Hematopoietic multipotent progenitor cell treated with erythropoietin and hydrocortisone succinate and interleukin-3 and kit ligand, for 6 days (in vitro differentiated cells): ENCODE measurements at regions not wholly inside any gene's neighbourhood (a gene's known extent, or its start where the extent isn't known, plus 50 kb on each side); places are given as distances from the start of the nearest gene placed in this dataset.

Experiments
- DNase-seq: peaks from one replicate; pipeline ENCODE4 v3.0.0-alpha.2; 2015

DNA sequence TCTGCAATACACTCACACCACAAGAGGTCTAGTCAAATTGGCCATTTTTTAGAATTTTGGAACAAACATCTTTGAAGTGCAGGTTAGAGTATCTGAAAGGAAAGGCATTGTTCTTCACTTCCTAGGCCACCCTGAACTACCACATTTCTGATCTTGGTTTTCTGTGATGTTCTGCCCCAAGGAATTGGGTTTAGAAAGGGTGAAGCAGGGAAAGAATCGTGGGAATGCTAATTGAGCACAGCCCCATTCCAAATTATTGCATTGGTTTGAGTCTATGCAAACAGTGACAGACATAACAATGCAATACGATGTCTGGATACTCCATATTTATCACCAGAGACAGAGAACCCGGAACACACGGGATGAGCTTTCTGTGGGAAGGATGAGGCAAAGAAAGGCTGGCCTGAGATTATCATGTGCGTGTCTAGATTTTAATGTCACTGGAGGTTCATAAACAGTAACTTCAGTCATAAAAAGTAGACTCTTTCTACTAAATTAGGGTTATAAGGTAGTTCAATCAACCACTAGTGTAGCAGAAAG lies 195.3 kb upstream of the BLID start:
- no peak for DNase-seq

DNA sequence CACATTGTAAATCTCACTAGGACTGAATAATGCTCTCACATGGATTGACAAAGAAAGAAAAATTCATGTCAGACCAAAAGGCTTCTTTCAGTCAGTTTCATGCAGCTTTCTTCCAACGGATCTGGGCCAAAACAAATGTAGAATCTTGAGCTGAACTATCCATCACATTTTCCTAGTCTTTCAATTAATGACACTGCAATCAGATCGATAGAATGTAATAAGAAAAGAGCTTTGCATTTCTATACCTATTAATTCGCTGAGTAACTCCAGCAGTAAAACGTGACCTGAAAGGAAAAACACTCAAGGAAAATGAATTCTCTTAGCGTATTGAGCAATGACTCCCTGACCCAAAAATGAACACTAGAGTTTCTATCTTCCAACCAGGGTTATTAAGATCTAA lies 194.8 kb upstream of the BLID start:
- no peak for DNase-seq

DNA sequence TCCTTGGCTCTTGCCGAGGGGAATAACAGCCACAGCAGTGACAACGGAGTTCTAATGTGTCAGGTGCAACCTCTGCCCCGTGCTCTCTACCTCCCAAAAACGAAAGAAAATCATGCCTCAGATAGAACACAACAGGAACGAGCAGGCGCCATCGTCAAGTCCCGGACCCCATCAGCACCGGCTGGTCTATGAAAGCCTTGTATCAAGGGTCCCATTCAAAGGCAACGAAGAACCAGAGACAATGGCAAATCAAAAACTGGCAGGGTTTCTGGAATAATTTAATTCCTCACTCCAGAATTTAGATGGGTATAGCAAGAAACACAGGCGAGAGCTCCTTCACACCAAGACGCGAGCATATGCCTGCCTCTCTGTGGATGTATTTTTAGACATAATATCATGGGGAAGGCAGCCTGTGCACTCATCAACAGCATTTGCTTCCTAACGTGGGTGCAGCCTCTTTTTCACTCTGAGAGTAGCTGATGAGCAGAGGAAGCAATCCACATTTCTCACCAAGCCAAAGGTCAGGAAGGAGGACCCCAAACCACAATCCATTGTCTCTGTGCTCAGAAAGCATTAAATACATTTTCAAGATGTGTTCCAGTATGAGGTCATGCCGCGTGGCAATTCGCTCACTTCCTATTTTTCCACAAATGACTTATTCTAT lies 193.4 kb upstream of the BLID start:
- DNase-seq, result no peak

DNA sequence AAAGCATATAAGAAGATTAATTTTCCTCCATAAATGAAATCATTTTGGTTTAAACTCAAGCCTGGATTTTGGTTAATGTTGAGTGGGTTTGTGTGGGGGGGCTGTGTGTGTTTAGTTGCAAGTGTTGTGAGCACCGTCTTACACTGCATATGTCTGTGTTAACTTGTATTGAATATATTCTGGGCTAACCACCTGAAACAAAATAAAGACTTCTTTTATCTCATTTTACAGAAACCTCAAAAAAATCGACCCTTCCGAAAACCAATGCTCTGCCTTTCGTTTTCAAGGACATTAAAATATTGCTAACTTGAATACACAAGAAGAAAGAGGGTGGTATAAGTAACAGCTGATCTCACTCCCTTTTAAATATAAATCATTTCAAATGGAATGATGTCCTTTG lies 192.2 kb upstream of the BLID start:
- DNase-seq, result no peak

DNA sequence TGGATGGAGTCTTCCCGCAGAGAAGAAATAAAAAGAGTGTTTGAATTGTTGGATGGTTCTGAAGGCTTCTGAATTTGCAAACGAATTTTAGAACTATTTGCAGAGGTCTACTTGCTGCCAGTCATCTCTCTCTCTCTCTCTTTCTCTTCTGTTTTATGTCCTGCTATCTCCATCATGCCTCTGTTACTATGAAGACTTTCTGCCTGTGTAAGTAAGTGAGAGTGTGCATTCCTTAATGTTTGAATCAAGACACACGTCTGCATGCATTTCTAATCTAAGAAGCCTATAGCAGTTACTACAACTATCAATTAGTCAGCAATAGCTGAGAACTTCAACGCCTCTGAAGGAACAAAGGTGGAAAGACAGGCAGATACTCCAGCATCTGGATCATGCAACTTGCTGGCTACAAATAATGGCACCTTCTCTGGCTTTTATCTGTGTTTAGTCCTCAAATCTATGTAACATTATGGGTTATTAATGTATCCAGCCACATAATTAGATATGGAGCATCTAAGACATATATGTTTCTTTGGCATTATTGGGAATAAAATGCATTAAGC lies 191.5 kb upstream of the BLID start:
- no peak for DNase-seq

DNA sequence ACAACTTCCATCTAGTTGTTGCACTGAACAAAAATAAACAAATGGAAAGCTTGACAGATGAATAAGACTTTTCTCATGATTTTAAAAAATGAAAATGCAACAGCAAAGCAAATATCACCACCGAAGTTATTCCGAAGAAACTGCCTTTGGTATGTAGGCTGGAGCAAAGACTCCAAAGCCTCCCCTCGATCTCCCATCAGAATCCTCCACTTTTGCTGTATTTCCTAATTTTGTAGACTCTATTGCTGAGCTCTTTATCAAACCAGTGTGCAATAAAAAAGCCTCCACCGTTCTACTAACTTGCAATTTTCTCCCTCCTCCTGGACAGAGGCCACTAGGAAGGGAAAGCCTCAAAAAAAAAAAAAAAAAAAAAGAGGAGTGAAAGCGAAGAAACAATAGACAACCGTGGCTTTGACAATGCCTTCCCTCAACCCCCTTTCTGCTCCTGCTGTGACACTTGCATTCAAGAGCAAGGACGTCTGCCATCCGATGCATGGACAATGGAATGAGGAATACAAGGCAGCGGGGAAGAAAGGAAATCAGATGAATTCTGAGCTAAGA lies 190.9 kb upstream of the BLID start:
- no peak for DNase-seq

DNA sequence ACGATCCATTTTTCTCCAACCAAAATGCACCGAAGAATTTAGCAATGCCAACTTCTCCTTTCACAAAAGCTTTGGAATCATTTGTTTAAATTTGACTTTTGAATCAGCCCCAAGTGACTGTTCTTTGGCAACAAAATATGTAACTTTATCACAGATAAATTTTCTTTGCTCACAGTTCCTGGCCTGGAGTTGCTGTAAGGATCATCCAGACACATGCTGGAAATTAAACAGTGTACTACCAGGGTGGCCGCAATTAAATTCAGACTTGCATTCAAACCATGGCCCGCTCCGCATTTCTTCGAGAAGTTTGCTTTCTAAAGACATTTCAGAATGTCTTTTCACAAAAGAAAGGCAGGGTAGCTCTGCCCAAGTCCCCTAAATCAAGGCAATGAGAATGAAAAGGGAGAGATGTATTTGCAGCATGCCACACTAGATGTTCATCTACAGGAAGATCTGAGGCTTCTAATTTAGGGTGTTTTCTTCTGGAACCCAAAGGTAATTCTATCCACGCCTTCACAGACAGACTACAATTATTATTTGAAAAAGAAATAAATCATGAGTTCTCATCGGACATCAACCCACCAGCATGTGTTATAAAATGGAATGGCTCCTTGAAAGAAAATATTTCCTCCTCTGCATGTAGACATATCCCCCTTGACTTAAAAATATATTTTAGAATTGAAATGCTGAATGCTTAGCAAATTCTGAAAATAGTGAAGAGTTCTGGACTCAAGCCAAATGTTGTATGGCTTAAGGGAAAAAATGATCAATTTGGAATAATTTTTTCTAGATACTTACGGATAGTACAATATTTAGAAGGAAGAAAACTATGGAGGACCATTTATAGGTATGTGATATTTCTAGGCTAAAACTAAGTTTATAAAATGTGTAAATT lies 189.7 kb upstream of the BLID start:
- DNase-seq, result no peak

DNA sequence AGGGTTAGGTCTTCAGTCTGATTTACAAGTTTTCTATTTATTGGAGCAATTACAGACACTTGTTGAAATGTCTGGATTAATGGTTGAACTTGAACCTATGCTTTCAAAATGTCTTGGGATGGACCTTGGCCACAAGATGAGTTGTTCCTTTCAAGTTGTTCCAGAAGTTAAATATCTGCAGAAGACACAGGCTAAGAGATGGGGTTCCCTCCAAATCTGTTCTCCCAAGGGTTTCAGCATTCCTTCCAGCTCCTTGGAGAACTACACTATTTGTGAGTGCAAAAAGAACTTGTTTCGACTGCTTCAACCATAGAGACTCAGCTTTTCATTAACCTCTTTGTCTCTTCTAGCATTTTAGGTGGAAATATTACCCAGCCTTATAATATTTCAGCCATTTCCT lies 189.0 kb upstream of the BLID start:
- no peak for DNase-seq

DNA sequence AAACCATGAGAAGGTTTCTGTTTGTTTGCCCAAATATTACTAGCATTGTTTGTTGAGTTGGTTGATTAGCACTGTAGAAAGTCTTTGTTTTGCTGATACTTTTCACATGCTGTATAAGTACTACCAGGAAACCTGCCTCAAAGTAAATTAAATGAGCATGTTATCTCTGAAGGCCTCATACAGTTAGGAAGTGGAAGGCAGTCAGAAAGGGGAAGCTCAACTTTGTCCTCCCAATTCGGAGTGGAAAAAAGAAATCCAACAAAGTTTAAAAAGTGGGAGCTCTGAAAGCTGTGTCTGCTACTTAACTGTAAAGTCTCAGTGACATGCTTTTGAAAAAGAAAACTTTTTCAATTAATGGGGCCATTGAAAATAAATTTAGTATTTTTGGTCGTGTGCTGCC lies 188.3 kb upstream of the BLID start:
- peak; percentile 22 for DNase-seq

DNA sequence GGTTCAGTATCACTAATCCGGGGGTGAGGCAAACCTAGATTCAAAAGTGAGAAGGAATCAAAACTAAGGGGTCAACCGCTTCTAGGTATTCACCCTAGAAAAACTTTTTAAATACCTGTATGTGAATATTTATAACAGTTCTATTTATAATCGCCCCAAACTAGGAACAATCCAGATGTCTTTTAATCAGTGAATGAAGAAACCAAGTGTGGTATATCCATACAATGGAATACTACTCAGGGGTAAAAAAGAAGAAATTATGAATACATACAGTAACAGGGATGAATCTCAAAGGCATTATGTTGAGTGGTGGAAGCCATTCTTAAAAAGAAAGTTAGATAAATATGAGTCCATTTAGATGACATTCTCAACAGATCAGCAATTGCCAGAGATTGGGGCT lies 178.0 kb upstream of the BLID start:
- DNase-seq, result no peak

DNA sequence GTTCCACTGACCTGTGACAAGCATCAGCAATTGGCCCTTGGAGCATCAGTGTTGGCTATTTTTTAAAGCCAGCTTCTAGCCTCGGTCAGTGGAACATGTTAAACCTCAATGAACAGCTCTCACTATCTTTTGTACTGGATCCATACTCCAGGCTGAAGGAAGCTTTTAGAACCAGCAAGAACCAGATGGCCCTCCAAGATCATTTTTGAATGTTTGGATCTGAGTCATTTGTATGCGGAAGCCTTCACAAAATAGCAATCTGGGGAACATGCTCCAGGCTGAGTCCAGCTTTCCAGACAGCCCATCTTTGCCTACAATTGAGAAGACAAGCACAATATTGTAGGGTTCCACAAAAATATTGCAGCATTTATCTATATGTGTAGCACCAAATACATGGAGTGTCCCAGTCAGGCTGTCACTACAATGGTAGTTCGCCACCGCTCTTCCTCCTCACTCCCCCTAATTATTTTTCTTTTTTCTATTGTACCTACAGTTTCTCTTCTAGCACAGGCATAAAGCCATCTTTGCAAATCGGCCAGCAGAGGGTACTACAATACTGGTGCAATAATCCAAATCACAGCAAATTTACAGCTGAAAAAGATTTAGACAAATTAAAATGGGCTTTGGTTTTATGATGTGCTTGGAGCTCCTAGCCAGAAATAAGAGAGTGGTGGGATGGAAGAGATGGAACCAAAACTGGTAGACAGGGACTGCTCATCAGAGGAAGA lies 177.4 kb upstream of the BLID start:
- DNase-seq, result peak; percentile 27

DNA sequence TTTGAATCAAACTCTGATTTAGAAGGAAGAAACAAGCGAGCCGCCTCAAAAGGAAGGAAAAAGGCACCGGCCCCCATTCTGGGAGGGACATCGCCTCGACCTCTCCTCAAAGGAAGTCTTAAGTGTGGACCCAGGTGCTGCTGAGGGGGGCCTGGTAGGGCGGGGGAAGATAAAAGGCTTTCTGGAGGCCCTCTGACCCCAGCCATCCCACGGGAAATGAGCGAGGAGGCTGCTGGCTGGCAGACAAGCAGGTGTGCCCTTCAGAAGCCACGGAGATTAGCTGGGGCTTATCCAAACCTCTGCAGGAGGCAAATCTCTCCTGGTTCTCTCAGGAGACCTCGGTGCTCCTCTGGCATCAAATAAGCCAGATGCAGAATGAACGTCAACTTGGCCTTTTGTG lies 171.4 kb upstream of the BLID start:
- DNase-seq, result no peak

DNA sequence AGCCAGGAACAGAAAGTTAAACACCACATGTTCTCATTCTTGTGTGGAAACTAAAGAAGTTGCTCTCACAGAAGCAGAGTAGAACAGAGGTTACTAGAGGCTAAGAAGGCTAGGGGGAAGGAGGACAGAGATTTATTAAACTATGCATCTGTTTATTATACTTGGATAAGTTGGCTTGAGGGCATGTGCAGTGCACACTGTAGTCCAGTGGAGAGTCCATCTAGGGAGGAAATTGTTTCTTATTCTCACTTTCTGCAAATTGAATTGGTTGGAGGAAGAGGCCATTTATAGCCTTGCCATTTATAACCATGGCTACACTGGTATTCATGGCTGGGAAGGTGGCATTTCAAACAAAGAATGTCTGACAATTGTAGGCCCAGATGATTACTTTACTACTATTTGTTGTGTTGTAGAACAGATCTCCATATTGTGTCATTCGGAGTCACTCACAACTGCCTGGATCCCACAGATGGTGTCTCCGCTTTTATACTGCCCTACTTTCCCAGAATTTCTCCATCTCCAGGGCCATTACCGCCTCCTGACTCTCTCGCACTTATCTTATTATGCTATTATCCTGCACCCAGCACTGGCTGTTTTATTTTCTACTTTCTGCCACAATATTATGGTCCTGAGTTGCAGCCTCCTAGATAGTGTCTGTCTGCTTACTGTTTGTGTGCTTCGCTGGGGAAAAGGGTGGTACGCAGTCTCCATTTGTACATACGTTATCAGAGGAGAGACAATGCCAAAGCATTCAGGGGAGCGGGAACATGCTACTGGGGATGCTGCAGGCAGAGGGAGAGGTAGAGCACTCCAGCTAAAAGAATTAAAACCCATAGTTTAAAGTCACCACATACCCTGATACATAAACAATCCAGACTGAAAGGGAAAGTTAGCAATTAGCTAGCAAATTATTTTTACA lies 169.3 kb upstream of the BLID start:
- no peak for DNase-seq

DNA sequence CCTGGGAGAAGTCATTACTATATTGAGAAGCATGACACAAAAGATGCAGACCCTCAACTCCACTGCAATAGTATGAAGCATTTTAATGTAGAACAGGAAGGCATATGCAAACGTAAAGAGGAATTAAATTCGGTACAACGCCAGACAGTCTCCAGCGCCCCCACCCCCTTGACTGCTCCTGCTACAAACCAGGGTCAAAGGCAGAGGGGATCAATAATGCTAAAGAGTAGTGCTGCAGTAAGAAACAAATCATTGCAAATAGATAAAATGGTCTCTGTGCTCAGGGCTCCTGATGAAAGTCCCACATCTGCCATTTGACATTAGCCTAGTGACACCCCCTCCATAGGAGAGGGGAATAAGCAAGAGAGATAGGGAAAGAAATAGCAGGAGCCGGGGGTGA lies 164.9 kb upstream of the BLID start:
- no peak for DNase-seq

DNA sequence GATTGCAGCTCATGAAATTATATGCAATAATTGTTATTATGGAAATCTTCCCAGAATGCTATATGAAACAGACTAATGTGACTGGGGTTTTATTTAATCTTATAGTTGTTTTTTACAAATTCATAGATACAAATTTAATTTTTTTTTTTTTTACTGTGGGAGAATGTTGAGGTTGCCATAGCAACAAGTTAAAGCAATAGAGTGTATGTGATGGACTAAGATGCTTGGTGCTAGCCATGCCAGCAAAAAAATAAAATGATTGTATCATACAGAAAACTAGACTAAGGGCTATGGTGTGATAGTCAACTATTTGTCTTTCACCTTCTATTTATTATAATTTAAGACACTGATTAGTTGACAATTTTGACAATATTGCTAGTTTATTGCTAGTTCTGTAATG lies 163.2 kb upstream of the BLID start:
- no peak for DNase-seq

DNA sequence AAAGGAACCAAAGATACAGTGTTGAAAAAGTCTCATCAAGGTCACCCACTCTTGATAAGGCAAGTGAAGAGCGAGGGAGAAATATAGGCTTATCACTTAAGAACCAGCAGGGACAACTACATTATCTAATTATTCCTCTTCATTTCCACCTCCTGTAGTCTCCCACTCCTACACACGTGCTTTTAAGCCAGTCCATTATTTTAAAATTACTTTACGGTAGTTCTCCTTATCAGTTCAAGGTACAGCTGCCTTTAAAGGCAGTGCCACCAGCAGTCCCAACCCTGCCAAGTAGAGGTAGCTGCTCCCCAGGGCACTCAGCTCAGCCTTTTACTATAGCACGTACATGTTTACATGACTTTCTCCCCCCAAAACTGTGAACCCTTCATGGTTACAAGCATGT lies 161.5 kb upstream of the BLID start:
- peak; percentile 27 for DNase-seq

DNA sequence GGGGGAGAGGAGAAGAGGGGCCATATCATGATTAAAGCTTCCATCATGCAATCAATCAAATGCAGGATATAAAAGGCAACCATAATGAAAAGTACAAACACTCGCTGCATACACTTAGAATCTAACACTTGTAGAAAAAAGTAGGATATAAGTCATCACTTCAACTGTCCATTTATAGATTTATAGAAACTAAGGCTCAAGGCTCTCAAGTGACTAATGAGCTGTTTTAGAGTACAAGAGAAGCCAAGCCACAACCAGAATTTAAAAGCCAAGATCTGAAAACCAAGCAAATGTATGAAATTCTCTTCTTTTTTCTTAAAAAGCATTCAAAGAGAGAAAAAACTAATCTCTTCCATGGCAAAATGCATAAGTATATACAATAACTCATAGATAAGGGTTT lies 160.2 kb upstream of the BLID start:
- DNase-seq, result no peak

DNA sequence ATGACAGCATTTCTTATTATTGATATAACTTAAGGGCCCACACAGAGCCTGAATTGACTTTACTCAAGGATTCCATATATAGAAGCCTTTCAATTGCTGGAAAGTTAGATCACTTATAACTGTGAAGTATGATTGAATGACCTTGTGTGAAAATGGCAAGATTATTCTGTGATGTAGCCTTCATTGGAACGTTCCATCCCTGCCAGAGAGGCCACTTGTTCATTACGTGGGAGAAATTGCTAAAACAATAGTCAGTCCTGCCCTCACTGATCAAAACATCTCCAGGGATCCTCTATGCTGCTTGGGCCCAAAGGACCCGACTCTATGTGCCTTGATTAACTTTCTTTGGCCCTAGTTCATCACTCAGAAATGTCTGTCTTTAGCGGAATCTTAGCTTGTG lies 159.5 kb upstream of the BLID start:
- no peak for DNase-seq

DNA sequence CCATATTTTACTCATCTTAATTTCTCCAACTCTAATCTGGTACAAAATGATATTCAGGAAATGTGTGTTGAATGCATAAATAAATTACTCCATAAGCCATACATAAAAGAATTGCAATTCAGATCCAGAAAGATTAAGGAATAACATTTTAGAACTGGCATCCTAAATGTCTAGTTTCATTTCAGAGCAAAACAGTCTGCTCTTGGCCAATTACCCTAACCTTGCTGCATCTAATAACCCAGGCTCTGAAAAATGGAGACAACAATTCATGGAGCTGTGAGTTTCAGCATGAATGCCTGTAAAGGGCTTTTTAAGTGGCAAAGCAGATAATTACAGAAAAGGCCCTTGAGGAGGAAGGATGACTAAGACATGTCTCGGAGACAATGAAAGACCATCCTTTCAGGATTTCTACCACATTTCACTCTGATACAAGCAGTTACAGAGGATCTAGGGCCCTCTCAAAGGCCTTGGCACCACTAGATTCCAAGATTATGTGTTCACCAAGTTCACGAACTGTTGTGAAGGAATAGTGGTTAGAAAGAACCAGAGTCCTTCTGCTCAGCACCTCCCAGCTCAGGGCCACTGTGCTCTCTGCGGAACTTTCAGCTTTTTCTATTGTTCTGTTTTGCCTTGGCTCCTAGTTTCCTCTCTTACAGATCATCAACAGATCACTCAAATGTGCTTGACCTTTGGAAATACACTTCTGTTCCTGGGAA lies 157.6 kb upstream of the BLID start:
- no peak for DNase-seq

DNA sequence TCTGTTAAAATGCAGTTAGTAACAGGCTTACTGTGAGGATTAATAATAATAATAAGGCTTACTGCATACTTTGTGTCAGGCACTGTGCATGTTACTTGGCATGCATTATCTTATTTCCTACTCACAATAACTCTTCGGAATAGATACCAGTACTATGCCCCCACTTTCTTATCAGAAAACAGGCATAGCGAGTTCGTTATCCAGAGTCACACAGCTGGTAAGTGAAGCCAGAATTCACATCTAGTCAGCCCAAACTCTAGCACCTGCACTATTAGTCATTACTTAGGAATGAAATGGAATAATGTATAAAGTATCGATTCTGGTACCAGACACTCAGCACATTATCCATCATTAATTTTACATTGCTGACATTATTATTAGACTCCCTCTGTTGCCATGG lies 155.7 kb upstream of the BLID start:
- DNase-seq, result peak; percentile 28

DNA sequence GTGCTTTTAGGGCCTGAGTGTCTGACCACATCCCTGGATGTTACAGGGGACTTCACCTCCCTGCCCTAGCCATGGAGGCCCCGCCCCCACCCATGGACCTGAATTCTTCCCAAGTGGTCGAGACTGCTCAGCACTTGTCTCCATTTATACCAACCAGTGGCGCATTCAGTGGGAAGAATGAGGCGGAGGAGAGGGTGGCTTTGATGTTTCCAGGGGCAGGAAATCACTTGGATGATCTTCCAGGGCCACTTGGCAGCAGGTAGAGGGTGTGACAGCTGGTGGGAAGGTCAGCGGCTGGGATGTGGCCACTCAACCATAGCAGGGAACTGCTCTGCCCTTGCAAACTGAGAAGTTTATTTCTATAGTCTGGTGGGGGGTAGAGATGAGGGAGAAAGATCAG lies 155.1 kb upstream of the BLID start:
- no peak for DNase-seq
